Neural cell (in vitro differentiated cells): ENCODE measurements at regions not wholly inside any gene's neighbourhood (a gene's known extent, or its start where the extent isn't known, plus 50 kb on each side); places are given as distances from the start of the nearest gene placed in this dataset.

Experiments
- CTCF ChIP-seq: fragments of 450-650 bp; IDR thresholded peaks from 2 replicates; pipeline ENCODE4 v1.5.1; 2014; ENCODE audit warnings: antibody characterized with exemption, mild to moderate bottlenecking, moderate library complexity; ENCODE audit not compliant: poor library complexity, severe bottlenecking
- EP300 ChIP-seq: fragments of 450-650 bp; conservative IDR thresholded peaks from 2 replicates; pipeline ENCODE4 v1.6.1; 2014; ENCODE audit warnings: antibody characterized with exemption, mild to moderate bottlenecking, moderate library complexity; ENCODE audit not compliant: poor library complexity, severe bottlenecking
- EZH2 ChIP-seq: fragments of 200-600, 300-800 bp; shearing (Covaris generic), sonication (generic); IDR thresholded peaks from 2 replicates; pipeline ENCODE4 v1.6.1; 2014; ENCODE audit warnings: antibody characterized with exemption, low read length, borderline replicate concordance, mild to moderate bottlenecking; ENCODE audit not compliant: insufficient read depth, poor library complexity, severe bottlenecking
- MXI1 ChIP-seq: fragments of 450-650 bp; conservative IDR thresholded peaks from 2 replicates; pipeline ENCODE4 v1.6.1; 2014; ENCODE audit warnings: antibody characterized with exemption, mild to moderate bottlenecking; ENCODE audit not compliant: poor library complexity, severe bottlenecking
- POLR2AphosphoS5 ChIP-seq: IDR thresholded peaks from 2 replicates; pipeline ENCODE4 v1.6.1; 2012
- RAD21 ChIP-seq: fragments of 450-650 bp; conservative IDR thresholded peaks from 2 replicates; pipeline ENCODE4 v1.6.1; 2014; ENCODE audit warnings: antibody characterized with exemption, mild to moderate bottlenecking, moderate library complexity
- REST ChIP-seq: IDR thresholded peaks from 2 replicates; pipeline ENCODE4 v1.6.1; 2012; ENCODE audit warnings: borderline replicate concordance
- SMC3 ChIP-seq: fragments of 450-650 bp; conservative IDR thresholded peaks from 2 replicates; pipeline ENCODE4 v1.6.1; 2014; ENCODE audit warnings: antibody characterized with exemption, mild to moderate bottlenecking, moderate library complexity; ENCODE audit not compliant: poor library complexity

- TF ChIP-seq CTCF (no peak), EP300 (no peak), RAD21 (no peak), POLR2AphosphoS5 (no peak), SMC3 (no peak), EZH2 (no peak), MXI1 (no peak), REST (no peak)
Measured at GRCh38 chr13:67438465-67438864, 208.3 kb upstream of the PCDH9 start.
